Forelimb muscle (tissue), 1 donor: ENCODE measurements at regions not wholly inside any gene's neighbourhood (a gene's known extent, or its start where the extent isn't known, plus 50 kb on each side); places are given as distances from the start of the nearest gene placed in this dataset.
"Not testable (repeated sequence)": the region's sequence is repeated elsewhere in the genome, so short reads cannot be mapped to it uniquely, and the experiment has no call there.

ENCODE experiments used
- DNase-seq: peaks from one replicate; pipeline ENCODE4 v3.0.0-alpha.2; 2013; ENCODE audit warnings: low read depth

DNA sequence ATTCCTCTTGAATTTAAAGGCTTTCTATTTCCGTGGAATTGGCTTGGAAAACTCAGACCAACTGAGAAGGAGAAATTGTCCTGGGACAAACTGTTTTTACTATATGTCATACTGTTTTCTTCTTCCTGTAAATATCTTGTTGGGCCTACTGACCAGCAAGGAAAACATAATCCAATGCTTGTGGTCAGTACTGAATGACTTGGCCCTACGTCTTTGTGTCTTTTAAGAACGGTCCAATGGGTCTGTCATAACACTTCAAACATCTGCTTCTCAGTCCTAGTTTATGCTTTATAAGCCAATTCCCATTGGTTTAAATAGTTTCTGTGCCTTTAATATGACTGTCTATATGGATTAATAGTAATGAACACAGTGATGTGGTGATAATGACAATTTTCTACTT, 248.5 kb upstream of the DDHD1 start:
- DNase-seq = no peak

DNA sequence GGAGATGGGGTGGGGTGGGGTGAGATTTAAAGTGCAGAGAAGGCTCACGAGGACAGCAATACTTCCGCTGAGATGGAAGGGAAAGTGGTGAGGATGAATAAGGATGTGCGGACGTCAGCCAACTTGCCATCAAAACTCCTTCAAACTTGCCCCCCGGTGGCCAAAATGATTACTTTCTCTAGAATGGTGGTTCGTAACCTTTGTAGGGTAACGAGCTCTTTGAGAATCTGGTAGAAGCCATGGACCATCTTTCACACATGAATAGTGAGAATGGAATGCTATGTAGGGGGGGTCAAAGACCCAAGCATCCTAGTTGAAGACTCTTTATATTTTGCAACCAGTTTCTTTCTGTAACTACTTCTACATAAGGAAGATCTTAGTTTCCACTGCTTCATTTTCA, 245.9 kb upstream of the DDHD1 start:
- DNase-seq = no peak

DNA sequence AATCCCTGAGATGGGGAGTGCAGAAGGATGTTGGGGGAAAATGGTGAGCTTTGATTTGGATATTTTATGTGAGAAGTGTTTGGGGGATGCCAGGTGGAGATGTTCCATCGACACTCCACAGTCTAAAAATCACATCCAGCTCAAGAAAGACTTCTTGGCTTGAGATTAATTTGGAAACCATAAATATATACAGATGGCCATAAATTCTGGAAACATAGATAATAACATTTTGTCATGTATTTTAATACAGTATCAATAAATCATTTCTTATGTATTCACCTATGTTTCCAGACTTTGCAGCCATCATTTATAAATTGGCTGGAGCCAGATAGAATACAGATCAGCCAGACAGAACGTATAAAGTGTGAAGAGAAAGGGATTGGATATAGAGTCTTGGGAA, 245.5 kb upstream of the DDHD1 start:
- DNase-seq = no peak

DNA sequence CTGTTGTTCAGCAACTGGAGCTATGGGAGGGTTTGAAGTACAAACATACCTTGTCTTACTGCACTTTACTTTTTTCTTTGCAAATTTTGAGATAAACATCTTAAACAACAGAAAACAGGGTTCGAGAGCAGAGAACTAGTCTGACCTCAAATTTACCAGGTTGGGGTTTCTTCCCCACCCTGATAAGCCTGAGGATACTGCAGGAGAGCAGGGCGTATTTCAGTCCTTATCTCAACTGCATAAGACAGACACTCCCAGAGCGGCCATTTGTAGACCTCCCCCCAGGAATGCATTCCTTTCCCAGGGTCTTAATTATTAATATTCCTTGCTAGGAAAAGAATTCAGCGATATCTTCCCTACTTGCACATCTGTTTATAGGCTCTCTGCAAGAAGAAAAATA, 242.1 kb upstream of the DDHD1 start:
- not testable (repeated sequence) for DNase-seq

DNA sequence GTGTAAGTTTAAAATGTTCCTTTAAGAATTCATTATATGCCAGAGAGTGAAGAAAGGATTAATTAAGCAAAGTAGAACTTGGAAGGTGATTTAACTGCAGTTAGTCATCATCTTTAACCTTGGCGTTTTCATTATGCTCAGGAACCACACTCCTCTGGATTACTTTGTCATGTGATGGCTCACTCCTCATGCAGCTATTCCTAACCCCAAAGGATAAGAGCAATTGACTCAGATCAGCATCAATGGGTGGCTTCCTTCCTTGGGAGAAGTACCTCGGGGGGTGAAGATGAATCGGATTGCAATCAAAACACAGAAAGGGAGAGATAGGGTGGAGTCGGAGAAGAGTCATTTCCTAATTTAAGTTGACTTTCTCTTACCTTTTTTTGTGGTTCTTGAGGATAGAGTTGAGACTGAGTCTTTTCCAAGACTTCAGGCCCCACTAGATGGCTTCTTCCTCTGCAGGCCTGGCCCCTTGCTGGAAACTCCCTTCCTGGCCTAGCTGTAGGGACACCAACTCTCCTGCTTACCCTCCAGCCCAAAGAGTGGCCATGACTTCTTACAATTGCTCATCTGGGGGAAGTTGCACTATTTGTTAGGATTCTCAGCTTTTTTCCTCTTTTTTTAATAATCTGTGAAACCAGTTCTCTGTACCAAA, 238.6 kb upstream of the DDHD1 start:
- no peak for DNase-seq

DNA sequence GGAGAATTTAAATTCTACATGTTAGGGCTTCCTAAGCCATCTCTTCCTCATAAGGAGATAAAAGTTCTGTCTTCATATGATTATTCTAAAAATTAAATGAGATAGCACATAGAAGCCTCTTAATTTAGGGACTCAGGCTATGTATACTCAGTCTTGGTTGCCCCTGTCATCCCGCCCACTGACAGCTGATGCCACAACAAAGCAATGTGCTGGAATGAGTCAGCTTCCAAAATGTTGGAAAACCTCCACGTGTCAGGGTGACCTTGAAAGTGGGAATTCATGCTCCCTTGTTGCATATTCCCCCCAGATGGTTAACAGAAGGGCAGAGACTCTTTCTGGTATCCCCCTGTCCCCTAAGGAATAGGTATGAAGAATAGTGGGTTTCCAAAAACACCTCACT, 238.0 kb upstream of the DDHD1 start:
- DNase-seq = no peak

DNA sequence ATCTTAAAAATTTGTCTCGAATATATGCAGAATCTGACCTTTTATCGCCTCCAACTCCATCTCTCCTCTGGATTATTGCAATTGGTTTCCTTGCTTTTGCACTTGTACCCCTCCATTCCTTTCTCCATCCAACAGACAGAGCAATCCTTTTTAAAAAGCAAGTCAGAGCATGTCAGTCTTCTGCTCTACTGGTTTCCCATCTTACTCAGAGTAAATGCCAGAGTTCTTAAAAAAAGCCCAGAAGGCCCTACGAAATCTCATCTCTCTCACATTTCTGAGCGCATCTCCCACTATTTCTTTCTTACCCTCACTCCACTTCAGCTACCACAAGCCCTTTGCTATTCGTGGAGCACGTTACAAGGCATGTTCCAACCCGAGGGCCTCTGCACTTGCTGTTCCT, 236.9 kb upstream of the DDHD1 start:
- no peak for DNase-seq

DNA sequence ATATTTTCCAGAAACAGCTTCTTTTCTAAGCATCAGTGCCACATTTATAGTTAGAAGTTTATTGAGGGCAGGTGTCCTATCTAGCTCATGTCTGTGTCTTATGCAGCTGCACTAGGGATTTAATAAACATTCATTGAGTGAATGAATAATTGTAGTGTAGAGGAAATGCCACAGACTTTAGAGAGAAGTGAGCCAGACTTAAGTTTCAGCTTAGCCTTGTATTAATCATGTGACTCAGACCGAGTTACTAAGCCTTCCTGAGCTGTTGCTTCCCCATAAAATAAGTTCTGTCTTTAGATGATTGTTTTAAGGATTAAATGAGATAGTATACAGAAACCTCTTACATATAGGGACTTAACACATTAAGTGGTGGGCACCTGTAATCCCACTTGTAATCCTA, 236.1 kb upstream of the DDHD1 start:
- DNase-seq = no peak

DNA sequence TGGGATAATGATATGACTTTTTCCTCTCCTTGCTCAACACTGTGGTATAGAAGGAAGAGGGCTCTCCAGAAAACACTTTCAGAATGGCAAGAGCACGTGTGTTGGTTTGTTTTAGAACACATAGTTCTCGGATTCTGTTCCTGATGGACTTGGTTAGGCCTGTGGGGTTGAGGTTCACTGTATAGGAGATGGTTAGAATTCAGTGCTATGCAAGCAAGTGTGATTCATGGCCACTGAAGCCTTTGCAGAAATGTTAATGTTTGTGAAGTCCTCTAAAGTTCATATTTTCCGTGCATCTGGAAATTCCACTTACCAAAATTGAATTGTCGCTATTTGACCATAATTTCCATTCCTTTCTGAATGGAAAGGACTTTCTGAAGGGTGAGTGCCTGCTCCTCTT, 233.2 kb upstream of the DDHD1 start:
- DNase-seq = no peak

DNA sequence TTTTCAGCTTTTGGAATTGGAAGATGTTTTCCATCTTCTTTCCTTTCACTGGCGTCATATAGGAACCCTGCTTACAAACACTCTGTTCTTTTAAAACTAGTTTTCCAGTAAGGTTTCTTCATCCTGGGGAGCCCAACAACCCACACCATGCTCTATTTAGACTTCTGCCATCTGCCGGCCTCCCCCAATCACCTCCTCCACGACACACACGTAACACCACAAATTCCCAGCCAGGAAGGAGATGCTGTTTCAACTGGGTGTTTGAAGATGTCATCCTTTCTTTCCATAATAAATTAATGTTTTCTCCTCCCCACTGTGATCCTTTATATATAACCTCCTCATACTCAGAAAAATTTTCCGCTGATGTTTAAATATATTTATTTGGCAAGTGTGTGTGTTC, 231.4 kb upstream of the DDHD1 start:
- no peak for DNase-seq

DNA sequence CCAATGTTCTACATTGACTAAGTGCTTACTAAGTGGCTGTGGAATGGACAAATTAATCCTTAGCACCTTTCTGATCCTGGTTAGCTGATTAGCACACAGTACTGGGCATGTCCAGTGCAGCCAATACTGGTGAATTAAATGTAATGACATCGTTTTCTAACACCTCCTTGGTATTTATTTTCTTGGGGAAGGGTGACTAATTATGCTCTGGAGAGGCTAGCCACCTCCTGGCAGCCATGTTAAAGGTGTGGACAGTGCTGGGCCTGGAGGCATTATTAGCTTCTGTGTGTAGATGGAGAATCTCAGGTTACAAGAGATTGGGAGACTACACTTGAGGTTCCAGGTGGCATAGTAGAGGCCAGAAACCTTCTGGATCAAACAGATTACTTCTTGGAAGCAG, 230.9 kb upstream of the DDHD1 start:
- DNase-seq = no peak

DNA sequence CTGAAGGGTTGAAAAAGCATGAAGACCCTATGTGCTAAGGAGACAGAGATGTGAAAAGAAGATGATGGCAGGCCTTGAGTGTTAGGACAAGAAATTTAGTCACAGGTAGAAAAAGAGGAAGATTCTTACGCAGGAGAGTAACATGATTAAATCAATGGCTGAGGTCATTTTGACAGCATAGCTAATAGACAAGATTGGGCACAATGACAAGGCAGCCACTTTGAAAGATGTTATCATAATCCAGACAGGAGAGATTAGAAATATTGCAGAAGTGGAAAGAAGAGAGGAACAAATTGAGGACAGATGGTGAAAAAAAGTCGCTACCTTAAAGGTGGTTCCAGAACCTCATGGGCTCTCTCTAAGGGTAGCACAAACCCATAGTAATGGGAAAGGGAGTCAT, 228.8 kb upstream of the DDHD1 start:
- no peak for DNase-seq

DNA sequence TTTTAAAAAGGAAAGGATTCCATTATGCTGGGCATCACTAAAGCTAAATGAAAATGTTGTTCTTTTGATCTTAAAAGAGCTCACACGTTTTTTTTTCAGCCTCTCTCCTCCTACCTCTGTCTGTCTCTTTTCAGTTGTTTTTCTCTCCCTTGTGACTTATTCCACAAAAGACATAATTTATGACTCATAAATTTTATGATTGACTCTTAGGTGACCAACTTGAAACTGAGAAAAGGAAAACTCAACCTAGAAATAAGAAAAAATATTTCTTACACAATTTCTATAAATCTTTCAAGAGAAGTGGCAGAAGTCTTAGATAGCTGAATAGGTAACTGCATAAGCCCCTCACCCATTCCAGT, 227.7 kb upstream of the DDHD1 start:
- DNase-seq = no peak

DNA sequence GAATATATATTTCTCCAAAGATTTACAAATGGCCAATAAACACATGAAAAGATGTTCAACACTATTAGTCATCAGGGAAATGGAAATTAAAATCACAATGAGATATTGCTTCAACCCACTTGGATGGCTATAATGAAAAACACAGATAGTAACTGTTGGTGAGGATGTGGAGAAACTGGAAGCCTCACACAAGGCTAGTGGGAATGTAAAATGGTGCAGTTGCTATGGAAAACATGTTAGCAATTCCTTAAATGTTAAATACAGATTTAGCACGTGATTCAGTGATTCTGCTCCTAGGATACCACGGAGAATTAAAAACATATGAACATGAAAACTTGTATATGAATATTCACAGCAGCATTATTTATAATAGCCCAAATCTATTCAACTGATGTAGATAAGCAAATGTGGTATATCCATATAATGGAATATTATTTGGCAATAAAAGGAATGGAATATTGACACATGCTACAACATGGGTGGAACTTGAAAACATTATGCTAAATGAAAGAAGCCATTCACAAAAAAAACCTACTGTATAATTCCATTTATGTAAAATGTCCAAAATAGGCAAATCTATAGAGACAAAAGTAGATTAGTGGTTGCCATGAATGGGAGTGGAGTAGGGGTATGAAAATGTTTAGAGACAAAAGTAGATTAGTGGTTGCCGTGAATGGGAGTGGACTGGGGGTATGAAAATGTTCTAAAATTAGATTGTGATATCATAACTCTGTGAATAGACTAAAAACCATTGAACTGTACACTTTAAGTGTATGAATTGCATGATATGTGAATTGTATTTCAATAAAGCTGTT, 227.1 kb upstream of the DDHD1 start:
- DNase-seq = no peak

DNA sequence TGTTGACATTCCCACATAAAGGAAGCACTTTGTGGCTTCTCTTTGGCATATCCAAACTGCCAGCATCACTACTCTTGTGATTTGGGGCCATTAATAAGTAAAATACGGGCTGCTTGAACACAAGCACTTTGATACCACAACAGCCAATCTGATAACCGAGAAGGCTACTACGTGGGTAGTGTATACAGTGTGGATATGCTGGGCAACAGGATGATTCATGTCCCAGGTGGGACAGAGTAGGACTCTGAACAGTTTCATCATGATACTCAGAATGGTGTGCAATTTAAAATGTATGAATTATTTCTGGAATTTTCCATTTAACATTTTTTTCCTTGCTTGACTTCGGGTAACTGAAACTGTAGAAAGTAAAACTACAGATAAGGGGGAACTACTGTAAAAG, 225.0 kb upstream of the DDHD1 start:
- no peak for DNase-seq

DNA sequence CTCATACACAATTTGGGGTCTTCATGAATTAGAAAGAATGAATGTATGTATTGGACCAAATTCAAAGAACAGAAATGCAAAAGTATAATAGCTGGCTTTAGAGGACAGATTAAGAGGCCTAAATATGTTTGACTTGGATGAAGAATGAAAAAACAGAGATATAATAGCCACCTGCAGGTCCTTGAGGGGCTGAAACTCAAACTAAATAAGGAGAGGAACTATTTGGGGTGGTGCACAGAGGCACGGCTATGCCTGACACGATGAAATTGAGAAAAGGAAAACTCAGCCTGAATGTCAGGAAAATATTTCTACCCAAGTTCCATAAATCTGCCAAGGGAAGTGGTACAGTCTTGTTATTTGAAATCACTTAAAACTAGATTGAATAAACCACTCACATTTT, 222.9 kb upstream of the DDHD1 start:
- no peak for DNase-seq

DNA sequence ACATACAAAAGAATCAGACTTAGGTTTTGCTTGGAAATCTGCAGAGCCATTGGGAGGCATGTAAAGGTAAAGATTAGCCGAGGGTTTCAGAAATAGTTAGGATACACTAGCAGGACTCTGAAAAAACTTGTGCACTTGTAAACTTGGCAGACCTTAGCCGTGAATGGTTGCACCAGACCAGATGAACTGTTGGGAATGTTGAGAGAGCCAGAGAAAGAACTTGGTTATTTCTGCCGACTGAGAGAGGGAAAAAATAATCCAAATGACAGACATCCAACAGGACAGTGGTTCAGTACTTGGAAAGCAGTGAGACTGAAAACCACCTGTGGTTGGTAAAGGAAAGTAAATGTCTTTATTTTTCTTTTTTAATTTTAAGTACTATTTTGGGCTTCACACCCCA, 222.5 kb upstream of the DDHD1 start:
- no peak for DNase-seq

DNA sequence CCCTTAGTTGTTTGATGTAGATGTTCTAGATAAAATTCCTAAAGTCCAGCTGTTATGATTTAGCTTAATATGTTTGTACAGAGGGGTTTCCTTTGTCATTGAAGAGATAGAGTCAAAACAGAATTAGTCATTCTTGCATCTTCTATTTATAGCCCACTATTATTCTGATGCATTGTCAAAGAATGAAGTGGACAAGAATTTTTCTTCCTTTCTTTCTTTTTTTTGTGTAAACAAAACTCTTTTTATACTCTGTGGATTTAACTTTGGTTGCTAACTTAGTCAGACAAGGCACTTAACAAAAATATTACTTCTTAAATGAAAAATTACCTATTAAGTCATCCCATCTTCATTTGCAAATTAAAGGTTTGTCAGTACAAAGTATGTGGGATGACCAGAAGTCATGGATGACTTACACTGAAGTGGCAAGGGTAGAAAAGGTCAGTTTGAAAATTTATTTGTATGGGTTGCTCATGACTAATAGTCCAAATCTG, 215.6 kb upstream of the DDHD1 start:
- no peak for DNase-seq

DNA sequence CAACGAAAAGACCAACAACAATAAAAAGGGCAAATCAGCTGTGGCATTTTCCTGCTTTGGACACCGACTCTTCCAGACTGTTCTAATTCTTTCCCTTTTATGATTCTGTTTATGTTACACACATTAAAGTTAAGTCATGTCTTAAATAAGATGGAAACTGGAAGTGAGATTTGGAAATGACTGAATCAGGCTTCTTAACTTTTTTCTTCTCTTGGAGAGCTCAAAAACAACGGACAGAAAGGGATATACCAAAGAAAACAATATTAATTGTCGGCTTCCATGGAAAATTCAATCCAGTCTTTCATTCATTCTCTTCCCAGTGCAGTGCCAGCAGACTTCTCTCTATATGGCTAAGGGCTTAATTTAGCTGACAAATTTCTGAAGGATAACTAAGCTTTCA, 214.9 kb upstream of the DDHD1 start:
- no peak for DNase-seq

DNA sequence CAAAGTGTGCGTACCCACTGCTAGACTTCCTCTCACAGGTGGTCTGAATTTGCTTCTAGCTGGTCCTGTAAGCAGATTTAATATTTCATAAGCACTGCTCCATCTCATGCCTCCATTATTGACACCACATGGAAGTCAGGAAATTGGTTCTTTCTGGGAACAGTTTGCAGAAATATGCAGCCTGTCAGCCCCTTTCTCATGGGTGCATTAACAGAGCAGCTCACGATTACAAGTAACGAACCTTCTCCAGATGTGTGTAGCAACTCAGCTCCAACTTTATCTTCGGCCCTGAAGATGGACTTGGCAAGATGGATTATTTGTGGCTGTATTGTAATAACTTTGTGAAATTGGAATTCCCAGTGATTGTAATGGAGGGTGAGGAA, 214.5 kb upstream of the DDHD1 start:
- peak; percentile 75 for DNase-seq

DNA sequence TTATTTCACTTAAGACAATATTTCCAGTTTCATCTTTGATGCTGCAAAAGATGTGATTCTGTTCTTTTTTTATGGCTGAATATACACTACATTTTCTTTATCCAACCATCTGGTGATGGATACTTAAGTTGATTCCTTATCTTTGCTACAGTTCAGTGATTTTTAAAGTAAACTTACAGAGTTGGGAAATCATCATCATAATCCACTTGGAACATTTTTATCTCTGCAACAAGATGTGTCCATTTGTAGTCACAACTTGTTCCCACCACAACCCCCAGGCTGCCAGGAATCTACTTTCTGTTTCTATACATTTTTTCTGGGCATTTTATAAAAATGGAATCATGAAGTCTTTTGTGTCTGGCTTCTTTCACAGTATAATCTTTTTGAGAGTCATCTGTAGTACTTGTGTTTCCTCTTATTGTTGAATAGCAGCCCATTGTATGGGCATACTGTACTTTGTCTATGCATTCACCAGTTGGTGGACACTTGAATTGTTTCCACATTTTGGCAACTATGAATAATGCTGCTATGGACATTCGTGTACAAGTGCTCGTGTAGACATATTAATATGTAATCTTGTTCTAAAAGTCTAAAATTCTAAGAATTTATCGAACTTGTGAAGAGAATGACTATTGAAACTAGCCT, 212.5 kb upstream of the DDHD1 start:
- no peak for DNase-seq

DNA sequence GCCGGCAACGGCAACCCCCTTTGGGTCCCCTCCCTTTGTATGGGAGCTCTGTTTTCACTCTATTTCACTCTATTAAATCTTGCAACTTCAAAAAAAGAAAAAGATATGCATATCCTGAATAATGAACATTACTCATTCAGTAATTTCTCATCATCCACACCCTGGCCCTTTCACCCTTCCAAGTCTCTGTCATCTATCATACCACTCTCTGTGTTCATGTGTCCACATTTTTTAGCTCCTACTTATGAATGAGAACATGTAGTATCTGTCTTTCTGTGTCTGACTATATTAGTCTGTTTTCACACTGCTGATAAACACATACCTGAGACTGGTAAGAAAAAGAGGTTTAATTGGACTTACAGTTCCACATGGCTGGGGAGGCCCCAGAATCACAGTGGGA, 209.8 kb upstream of the DDHD1 start:
- DNase-seq = not testable (repeated sequence)

DNA sequence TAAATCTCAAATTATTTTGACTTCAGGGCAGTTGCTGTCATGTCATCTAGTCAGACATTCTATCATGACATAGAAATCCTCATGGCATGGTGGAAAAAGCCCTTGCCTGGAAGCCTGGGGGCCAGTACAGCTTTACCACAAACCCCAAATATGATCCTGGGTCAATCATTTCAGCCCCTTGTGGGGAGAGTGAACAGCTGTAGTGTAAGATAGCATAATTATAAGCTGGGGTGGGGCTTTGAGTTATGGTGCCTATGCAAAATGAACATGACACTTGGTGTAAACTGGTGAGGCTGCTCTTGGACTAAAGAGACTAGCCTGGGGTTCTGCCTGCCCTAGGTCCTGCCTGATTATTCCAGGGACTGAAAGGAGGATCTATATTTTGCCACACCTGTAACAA, 207.7 kb upstream of the DDHD1 start:
- no peak for DNase-seq
